ENCODE measurements at regions not wholly inside any gene's neighbourhood (a gene's known extent, or its start where the extent isn't known, plus 50 kb on each side); places are given as distances from the start of the nearest gene placed in this dataset.

DNA sequence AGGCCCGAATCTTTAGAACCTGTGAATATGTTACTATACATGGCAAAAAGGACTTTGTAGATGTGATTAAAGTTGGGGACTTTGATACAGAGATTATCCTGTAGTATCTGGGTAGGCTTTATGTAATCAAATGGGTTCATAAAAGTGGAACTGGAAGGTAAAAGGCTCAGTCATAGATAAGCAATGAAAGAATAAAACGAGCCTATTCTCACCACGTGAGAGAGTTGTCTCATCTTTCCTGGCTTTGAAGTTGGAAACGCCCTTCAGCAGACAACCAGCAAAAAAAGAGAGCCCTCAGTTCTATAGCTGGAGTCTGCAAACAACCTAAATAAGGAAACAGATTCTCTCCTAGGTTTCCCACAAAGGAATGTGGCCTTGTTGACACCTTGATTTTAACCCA lies 805.8 kb upstream of the DIAPH2 start:
- TF ChIP-seq YY1 (IDR thresholded peaks at IDR 0.05; ENCODE audit: insufficient read depth, insufficient read length) (no peak), ZNF274 (IDR thresholded peaks at IDR 0.05; ENCODE audit: low read depth, low read length) (no peak)

All from NT2/D1 (cell line).